ENCODE measurements at regions not wholly inside any gene's neighbourhood (a gene's known extent, or its start where the extent isn't known, plus 50 kb on each side); places are given as distances from the start of the nearest gene placed in this dataset.

DNA sequence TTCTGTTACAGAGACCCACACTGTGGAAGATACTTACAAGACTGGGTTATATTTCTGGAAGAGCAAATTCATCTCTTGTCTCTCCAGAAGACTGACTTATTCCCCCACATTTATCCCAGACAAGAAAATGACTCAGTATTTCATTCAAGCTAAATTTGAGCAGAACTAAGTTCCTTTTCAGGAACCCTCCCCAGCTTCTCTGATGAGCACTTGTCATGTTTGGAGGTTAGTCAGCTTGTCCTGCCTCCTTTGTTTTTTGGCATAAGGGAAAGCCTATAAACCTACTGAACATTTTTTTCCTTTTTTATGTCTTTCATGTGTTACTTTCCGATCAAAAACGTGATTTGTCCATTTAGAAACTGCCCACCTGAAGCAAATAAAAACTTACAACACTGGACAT lies 198.0 kb downstream of the C16orf95 start:
- no peak for TF ChIP-seq TAF1 (IDR thresholded peaks at IDR 0.05; ENCODE audit: borderline replicate concordance, insufficient read depth, low read length)
- TF ChIP-seq, protein P1, sequence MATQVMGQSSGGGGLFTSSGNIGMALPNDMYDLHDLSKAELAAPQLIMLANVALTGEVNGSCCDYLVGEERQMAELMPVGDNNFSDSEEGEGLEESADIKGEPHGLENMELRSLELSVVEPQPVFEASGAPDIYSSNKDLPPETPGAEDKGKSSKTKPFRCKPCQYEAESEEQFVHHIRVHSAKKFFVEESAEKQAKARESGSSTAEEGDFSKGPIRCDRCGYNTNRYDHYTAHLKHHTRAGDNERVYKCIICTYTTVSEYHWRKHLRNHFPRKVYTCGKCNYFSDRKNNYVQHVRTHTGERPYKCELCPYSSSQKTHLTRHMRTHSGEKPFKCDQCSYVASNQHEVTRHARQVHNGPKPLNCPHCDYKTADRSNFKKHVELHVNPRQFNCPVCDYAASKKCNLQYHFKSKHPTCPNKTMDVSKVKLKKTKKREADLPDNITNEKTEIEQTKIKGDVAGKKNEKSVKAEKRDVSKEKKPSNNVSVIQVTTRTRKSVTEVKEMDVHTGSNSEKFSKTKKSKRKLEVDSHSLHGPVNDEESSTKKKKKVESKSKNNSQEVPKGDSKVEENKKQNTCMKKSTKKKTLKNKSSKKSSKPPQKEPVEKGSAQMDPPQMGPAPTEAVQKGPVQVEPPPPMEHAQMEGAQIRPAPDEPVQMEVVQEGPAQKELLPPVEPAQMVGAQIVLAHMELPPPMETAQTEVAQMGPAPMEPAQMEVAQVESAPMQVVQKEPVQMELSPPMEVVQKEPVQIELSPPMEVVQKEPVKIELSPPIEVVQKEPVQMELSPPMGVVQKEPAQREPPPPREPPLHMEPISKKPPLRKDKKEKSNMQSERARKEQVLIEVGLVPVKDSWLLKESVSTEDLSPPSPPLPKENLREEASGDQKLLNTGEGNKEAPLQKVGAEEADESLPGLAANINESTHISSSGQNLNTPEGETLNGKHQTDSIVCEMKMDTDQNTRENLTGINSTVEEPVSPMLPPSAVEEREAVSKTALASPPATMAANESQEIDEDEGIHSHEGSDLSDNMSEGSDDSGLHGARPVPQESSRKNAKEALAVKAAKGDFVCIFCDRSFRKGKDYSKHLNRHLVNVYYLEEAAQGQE (IDR thresholded peaks at IDR 0.05; ENCODE audit: insufficient read depth in 1 of 2, low read depth in 2 of 2, low read length in 2 of 2): no peak
- TF ChIP-seq POLR2AphosphoS5 (IDR thresholded peaks at IDR 0.05; ENCODE audit: low read depth, low read length): no peak
- no peak for TF ChIP-seq SIN3A (IDR thresholded peaks at IDR 0.05; ENCODE audit: borderline replicate concordance, insufficient read depth, low read length)
- TF ChIP-seq FOXP2 (optimal IDR thresholded peaks at IDR 0.05; ENCODE audit: borderline replicate concordance, extremely low read depth, extremely low read length, insufficient read depth): no peak

DNA sequence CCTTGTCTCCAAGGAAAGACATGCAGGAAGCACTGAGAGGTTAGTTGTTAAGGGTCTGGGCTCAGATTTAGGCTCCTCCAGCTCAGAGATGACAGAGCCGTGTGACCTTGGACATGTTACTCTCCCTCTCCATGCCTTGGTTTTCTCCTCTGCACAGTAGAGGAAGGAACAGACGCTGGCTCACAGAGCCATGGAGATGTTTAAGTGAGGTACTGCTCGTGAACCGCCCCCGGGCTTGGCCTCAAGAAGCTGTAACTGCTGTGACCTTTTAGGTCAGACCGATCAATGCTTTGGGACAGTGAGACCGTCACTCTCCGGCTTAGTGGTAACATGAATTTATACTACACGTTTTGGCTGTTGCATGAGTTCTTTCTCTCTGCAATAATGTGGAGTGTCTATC lies 197.4 kb downstream of the C16orf95 start:
- TF ChIP-seq POLR2AphosphoS5 (IDR thresholded peaks at IDR 0.05; ENCODE audit: low read depth, low read length): no peak
- no peak for TF ChIP-seq SIN3A (IDR thresholded peaks at IDR 0.05; ENCODE audit: borderline replicate concordance, insufficient read depth, low read length)
- TF ChIP-seq FOXP2 (optimal IDR thresholded peaks at IDR 0.05; ENCODE audit: borderline replicate concordance, extremely low read depth, extremely low read length, insufficient read depth): no peak
- TF ChIP-seq TAF1 (IDR thresholded peaks at IDR 0.05; ENCODE audit: borderline replicate concordance, insufficient read depth, low read length): no peak
- TF ChIP-seq, protein P1 (IDR thresholded peaks at IDR 0.05; ENCODE audit: insufficient read depth in 1 of 2, low read depth in 2 of 2, low read length in 2 of 2): no peak

DNA sequence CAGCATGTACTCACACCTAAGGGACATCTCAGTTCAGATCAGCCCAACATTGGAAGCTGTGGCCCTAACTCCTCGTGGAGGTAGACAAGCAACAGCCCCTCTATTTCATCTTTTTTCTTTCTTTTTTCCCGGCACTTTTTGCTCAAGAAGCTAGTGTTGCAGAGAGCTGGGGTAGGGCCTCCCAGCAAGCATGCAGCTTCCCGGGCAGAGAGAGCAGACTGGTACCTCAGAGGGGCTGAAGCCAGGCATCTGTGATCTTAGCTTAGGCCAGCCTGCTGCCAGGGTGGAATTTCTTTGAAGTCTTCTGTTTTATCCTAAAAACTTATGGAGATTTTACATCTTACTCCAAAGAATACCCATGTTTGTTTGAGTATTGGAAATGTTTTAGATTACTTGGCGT lies 195.4 kb downstream of the C16orf95 start:
- TF ChIP-seq TAF1 (IDR thresholded peaks at IDR 0.05; ENCODE audit: borderline replicate concordance, insufficient read depth, low read length): no peak
- no peak for TF ChIP-seq FOXP2 (optimal IDR thresholded peaks at IDR 0.05; ENCODE audit: borderline replicate concordance, extremely low read depth, extremely low read length, insufficient read depth)
- TF ChIP-seq SIN3A (IDR thresholded peaks at IDR 0.05; ENCODE audit: borderline replicate concordance, insufficient read depth, low read length): no peak
- TF ChIP-seq, protein P1 (IDR thresholded peaks at IDR 0.05; ENCODE audit: insufficient read depth in 1 of 2, low read depth in 2 of 2, low read length in 2 of 2): no peak
- TF ChIP-seq POLR2AphosphoS5 (IDR thresholded peaks at IDR 0.05; ENCODE audit: low read depth, low read length): no peak

DNA sequence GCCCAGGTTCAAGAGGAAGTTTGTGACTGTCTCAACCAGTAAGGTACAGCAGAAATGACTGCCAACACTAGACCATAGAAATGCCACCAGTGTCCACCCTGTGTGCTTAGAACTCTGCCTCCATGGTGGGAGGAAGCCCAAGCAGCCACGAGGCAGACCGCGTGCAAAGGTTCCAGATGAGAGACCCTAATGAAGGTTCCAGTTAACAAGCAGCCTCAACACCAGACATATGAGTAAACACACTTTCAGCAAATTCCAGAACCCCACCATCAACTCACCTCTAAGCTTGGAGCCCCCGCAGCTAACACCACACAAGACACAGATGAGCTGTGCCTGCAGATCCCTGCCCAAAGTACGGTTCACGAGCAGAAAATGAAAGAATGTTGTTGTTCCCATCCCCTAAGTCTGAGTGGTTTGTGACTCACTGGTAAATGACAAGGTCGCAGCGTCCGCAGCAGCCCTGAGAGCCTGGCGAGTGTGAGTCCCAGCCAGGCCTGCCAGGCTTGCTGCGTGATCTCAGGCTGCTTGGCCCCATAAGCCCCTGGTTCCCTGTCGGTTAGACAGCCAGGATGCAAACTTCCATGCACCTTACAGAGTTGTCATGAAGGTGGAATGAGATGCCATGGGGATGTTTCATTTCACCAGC lies 193.7 kb downstream of the C16orf95 start:
- no peak for TF ChIP-seq POLR2AphosphoS5 (IDR thresholded peaks at IDR 0.05; ENCODE audit: low read depth, low read length)
- TF ChIP-seq SIN3A (IDR thresholded peaks at IDR 0.05; ENCODE audit: borderline replicate concordance, insufficient read depth, low read length): no peak
- no peak for TF ChIP-seq TAF1 (IDR thresholded peaks at IDR 0.05; ENCODE audit: borderline replicate concordance, insufficient read depth, low read length)
- TF ChIP-seq FOXP2 (optimal IDR thresholded peaks at IDR 0.05; ENCODE audit: borderline replicate concordance, extremely low read depth, extremely low read length, insufficient read depth): no peak
- TF ChIP-seq, protein P1 (IDR thresholded peaks at IDR 0.05; ENCODE audit: insufficient read depth in 1 of 2, low read depth in 2 of 2, low read length in 2 of 2): no peak
